KG1 (cell line): ENCODE measurements at regions not wholly inside any gene's neighbourhood (a gene's known extent, or its start where the extent isn't known, plus 50 kb on each side); places are given as distances from the start of the nearest gene placed in this dataset.
"Not testable (repeated sequence)": the region's sequence is repeated elsewhere in the genome, so short reads cannot be mapped to it uniquely, and the experiment has no call there.

Experiments
- DNase-seq: peaks from one replicate; lab custom pipeline; 2025; lab: John Stamatoyannopoulos, UW

- no peak for DNase-seq
Observed at GRCh38 chr10:117750616-117751015, 208.1 kb downstream of the EMX2 start.

- DNase-seq, result no peak
Observed at GRCh38 chr10:117751259-117751658, 208.7 kb downstream of the EMX2 start.

GRCh38 chr10:117752103-117752502, 209.6 kb downstream of the EMX2 start:
- DNase-seq, result no peak

- DNase-seq, result no peak
Observed at GRCh38 chr10:117754770-117755658, 212.5 kb downstream of the EMX2 start.

- DNase-seq, result no peak
Observed at GRCh38 chr10:117755659-117756014, 213.1 kb downstream of the EMX2 start.

- DNase-seq, result no peak
Observed at GRCh38 chr10:117757086-117757720, 214.7 kb downstream of the EMX2 start.

GRCh38 chr10:117759266-117759665, 216.7 kb downstream of the EMX2 start:
- no peak for DNase-seq

GRCh38 chr10:117761695-117762094, 219.1 kb downstream of the EMX2 start:
- DNase-seq, result no peak

GRCh38 chr10:117762126-117762818, 219.7 kb downstream of the EMX2 start:
- no peak for DNase-seq

- no peak for DNase-seq
Observed at GRCh38 chr10:117762819-117763172, 220.2 kb downstream of the EMX2 start.

GRCh38 chr10:117763528-117763927, 221.0 kb downstream of the EMX2 start:
- no peak for DNase-seq

GRCh38 chr10:117768333-117769042, 225.9 kb downstream of the EMX2 start:
- DNase-seq, result no peak

- DNase-seq, result no peak
Observed at GRCh38 chr10:117775526-117775925, 233.0 kb downstream of the EMX2 start.

- not testable (repeated sequence) for DNase-seq
Observed at GRCh38 chr10:117777222-117777621, 234.7 kb downstream of the EMX2 start.

- no peak for DNase-seq
Observed at GRCh38 chr10:117778241-117778640, 235.7 kb downstream of the EMX2 start.

- DNase-seq, result no peak
Observed at GRCh38 chr10:117780411-117780810, 237.9 kb downstream of the EMX2 start.

- DNase-seq, result no peak
Observed at GRCh38 chr10:117781216-117781831, 238.8 kb downstream of the EMX2 start.

GRCh38 chr10:117782276-117782675, 239.7 kb downstream of the EMX2 start:
- no peak for DNase-seq

- no peak for DNase-seq
Observed at GRCh38 chr10:117783698-117784395, 241.3 kb downstream of the EMX2 start.

- DNase-seq, result no peak
Observed at GRCh38 chr10:117784776-117785175, 242.2 kb downstream of the EMX2 start.

- DNase-seq, result no peak
Observed at GRCh38 chr10:117788911-117789310, 246.4 kb downstream of the EMX2 start.
